SK-N-SH treated with all-trans-retinoic acid at 6 μM for 48 hours (cell line): ENCODE measurements at regions not wholly inside any gene's neighbourhood (a gene's known extent, or its start where the extent isn't known, plus 50 kb on each side); places are given as distances from the start of the nearest gene placed in this dataset.

Experiments used
- ARNTL ChIP-seq: fragments of 450-650 bp; formaldehyde crosslinking; IDR thresholded peaks from 2 replicates; pipeline ENCODE4 v1.5.0; 2020; ENCODE audit warnings: low read depth, mild to moderate bottlenecking, moderate library complexity, borderline replicate concordance
- ISL1 ChIP-seq: fragments of 250-450 bp; sonication (Bioruptor Pico); IDR thresholded peaks from 2 replicates; pipeline ENCODE4 v2.1.2; 2022; ENCODE audit warnings: mild to moderate bottlenecking, moderate library complexity
- TOX ChIP-seq: fragments of 250-450 bp; sonication (Bioruptor Pico); IDR thresholded peaks from 2 replicates; pipeline ENCODE4 v1.8.0; 2021; ENCODE audit warnings: mild to moderate bottlenecking, moderate library complexity, borderline replicate concordance
- ZFP3 ChIP-seq: fragments of 250-450 bp; sonication (Bioruptor Pico); IDR thresholded peaks from 2 replicates; pipeline ENCODE4 v1.5.0; 2020; ENCODE audit warnings: mild to moderate bottlenecking, moderate library complexity
- ZFP30 ChIP-seq: fragments of 450-650 bp; formaldehyde crosslinking; IDR thresholded peaks from 2 replicates; pipeline ENCODE4 v1.5.0; 2022; ENCODE audit warnings: mild to moderate bottlenecking, moderate library complexity
- ZNF70 ChIP-seq: fragments of 450-650 bp; formaldehyde crosslinking; IDR thresholded peaks from 2 replicates; pipeline ENCODE4 v1.5.0; 2020; ENCODE audit warnings: mild to moderate bottlenecking, moderate library complexity
- ZNF8 ChIP-seq: fragments of 450-650 bp; formaldehyde crosslinking; IDR thresholded peaks from 2 replicates; pipeline ENCODE4 v1.5.0; 2020; ENCODE audit warnings: mild to moderate bottlenecking, moderate library complexity
- TF ChIP-seq, protein P1 (sequence below): fragments of 250-450 bp; sonication (Bioruptor Pico); IDR thresholded peaks from 2 replicates; pipeline ENCODE4 v1.8.0; 2021; ENCODE audit warnings: low read depth, mild to moderate bottlenecking, moderate library complexity, borderline replicate concordance
- TF ChIP-seq, protein P2 (sequence below): fragments of 250-450 bp; sonication (Bioruptor Pico); IDR thresholded peaks from 2 replicates; pipeline ENCODE4 v1.8.0; 2020; ENCODE audit warnings: mild to moderate bottlenecking, moderate library complexity, borderline replicate concordance
- TF ChIP-seq, protein P3 (sequence below): fragments of 250-450 bp; sonication (Bioruptor Pico); IDR thresholded peaks from 2 replicates; pipeline ENCODE4 v1.5.1; 2021; ENCODE audit warnings: mild to moderate bottlenecking, moderate library complexity
- TF ChIP-seq, protein P4 (sequence below): fragments of 250-450 bp; sonication (Bioruptor Pico); IDR thresholded peaks from 2 replicates; pipeline ENCODE4 v1.5.1; 2020; ENCODE audit warnings: low read depth, mild to moderate bottlenecking, moderate library complexity

DNA sequence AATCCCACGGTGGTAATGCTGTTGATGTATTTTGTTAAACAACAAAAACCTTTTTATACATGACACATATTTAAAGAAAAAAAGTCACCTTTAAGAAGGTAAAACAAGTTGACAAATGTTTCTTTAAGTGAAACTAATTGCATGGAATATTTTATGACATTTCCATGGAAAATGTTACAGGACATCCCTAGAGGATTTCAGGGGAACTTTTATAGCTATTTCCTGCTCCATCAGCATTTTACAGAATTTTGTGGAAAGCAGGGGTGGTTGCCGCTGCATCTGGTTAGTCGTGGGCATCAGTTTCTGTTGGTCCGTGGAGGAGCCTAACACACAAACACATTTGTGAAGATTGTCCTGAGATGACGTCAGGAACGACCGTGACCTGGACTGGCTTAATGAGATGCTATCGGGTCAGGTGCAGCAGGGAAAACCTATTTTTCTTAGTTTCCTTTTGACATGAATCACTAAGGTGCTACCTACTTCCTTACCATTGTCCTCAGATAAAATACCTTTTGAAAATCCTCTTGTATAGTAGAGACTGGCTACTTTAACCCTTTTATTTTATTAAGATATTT lies 305.1 kb downstream of the MAP2K6 start:
- TF ChIP-seq ZNF70 (CRISPR knock-in tag) = no peak
- TF ChIP-seq ISL1 (CRISPR knock-in tag) = no peak
- no peak for TF ChIP-seq TOX
- TF ChIP-seq ZFP3 (CRISPR knock-in tag) = no peak
- TF ChIP-seq ZFP30 (CRISPR knock-in tag) = no peak
- TF ChIP-seq, protein P1, sequence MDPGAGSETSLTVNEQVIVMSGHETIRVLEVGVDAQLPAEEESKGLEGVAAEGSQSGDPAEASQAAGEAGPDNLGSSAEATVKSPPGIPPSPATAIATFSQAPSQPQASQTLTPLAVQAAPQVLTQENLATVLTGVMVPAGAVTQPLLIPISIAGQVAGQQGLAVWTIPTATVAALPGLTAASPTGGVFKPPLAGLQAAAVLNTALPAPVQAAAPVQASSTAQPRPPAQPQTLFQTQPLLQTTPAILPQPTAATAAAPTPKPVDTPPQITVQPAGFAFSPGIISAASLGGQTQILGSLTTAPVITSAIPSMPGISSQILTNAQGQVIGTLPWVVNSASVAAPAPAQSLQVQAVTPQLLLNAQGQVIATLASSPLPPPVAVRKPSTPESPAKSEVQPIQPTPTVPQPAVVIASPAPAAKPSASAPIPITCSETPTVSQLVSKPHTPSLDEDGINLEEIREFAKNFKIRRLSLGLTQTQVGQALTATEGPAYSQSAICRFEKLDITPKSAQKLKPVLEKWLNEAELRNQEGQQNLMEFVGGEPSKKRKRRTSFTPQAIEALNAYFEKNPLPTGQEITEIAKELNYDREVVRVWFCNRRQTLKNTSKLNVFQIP (CRISPR knock-in tag) = no peak
- TF ChIP-seq, protein P2, sequence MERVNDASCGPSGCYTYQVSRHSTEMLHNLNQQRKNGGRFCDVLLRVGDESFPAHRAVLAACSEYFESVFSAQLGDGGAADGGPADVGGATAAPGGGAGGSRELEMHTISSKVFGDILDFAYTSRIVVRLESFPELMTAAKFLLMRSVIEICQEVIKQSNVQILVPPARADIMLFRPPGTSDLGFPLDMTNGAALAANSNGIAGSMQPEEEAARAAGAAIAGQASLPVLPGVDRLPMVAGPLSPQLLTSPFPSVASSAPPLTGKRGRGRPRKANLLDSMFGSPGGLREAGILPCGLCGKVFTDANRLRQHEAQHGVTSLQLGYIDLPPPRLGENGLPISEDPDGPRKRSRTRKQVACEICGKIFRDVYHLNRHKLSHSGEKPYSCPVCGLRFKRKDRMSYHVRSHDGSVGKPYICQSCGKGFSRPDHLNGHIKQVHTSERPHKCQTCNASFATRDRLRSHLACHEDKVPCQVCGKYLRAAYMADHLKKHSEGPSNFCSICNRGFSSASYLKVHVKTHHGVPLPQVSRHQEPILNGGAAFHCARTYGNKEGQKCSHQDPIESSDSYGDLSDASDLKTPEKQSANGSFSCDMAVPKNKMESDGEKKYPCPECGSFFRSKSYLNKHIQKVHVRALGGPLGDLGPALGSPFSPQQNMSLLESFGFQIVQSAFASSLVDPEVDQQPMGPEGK = no peak
- TF ChIP-seq, protein P3, sequence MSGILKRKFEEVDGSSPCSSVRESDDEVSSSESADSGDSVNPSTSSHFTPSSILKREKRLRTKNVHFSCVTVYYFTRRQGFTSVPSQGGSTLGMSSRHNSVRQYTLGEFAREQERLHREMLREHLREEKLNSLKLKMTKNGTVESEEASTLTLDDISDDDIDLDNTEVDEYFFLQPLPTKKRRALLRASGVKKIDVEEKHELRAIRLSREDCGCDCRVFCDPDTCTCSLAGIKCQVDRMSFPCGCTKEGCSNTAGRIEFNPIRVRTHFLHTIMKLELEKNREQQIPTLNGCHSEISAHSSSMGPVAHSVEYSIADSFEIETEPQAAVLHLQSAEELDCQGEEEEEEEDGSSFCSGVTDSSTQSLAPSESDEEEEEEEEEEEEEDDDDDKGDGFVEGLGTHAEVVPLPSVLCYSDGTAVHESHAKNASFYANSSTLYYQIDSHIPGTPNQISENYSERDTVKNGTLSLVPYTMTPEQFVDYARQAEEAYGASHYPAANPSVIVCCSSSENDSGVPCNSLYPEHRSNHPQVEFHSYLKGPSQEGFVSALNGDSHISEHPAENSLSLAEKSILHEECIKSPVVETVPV (CRISPR knock-in tag) = no peak
- no peak for TF ChIP-seq ARNTL
- TF ChIP-seq, protein P4, sequence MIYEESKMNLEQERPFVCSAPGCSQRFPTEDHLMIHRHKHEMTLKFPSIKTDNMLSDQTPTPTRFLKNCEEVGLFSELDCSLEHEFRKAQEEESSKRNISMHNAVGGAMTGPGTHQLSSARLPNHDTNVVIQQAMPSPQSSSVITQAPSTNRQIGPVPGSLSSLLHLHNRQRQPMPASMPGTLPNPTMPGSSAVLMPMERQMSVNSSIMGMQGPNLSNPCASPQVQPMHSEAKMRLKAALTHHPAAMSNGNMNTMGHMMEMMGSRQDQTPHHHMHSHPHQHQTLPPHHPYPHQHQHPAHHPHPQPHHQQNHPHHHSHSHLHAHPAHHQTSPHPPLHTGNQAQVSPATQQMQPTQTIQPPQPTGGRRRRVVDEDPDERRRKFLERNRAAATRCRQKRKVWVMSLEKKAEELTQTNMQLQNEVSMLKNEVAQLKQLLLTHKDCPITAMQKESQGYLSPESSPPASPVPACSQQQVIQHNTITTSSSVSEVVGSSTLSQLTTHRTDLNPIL = no peak
- no peak for TF ChIP-seq ZNF8
